ENCODE measurements at regions not wholly inside any gene's neighbourhood (a gene's known extent, or its start where the extent isn't known, plus 50 kb on each side); places are given as distances from the start of the nearest gene placed in this dataset.

GRCh38 chr10:25682203-25682851 is 251.7 kb upstream of the MYO3A start (continued):
- TF ChIP-seq CHD7 (IDR thresholded peaks at IDR 0.05; ENCODE audit: insufficient replicate concordance, low read length) (no peak), CTCF (IDR thresholded peaks at IDR 0.05; ENCODE audit: control extremely low read depth in 1 of 3, insufficient read depth in 1 of 3, low read depth in 1 of 3, low read length in 3 of 3) (peak; percentile 51 to 61 (median 54))
